SIG-M5 treated with dmso at 0.1 percent for 504 hours (cell line): ENCODE measurements at regions not wholly inside any gene's neighbourhood (a gene's known extent, or its start where the extent isn't known, plus 50 kb on each side); places are given as distances from the start of the nearest gene placed in this dataset.

Experiments
- DNase-seq: peaks from one replicate; lab custom pipeline; 2025; ENCODE audit not compliant: unreplicated experiment; lab: John Stamatoyannopoulos, UW

- DNase-seq = peak; percentile 100
These were observed 243.2 kb upstream of the RAB4A start for GRCh38 chr1:229027622-229028182.

- no peak for DNase-seq
These were observed 242.4 kb upstream of the RAB4A start for GRCh38 chr1:229028544-229028943.

- DNase-seq = no peak
These were observed 241.7 kb upstream of the RAB4A start for GRCh38 chr1:229028987-229029878.

GRCh38 chr1:229029879-229030235 is 241.1 kb upstream of the RAB4A start:
- DNase-seq = no peak

GRCh38 chr1:229030630-229031029 is 240.3 kb upstream of the RAB4A start:
- DNase-seq = no peak

- no peak for DNase-seq
These were observed 239.8 kb upstream of the RAB4A start for GRCh38 chr1:229031061-229031460.

GRCh38 chr1:229031481-229032341 is 239.2 kb upstream of the RAB4A start:
- no peak for DNase-seq

- no peak for DNase-seq
These were observed 238.5 kb upstream of the RAB4A start for GRCh38 chr1:229032375-229032774.

- peak; percentile 33 for DNase-seq
These were observed 237.4 kb upstream of the RAB4A start for GRCh38 chr1:229033480-229033879.

GRCh38 chr1:229034342-229034741 is 236.6 kb upstream of the RAB4A start:
- DNase-seq = no peak

- no peak for DNase-seq
These were observed 235.7 kb upstream of the RAB4A start for GRCh38 chr1:229035054-229035747.

GRCh38 chr1:229035748-229036082 is 235.2 kb upstream of the RAB4A start:
- DNase-seq = no peak

- no peak for DNase-seq
These were observed 233.0 kb upstream of the RAB4A start for GRCh38 chr1:229037806-229038405.

GRCh38 chr1:229040630-229041358 is 230.1 kb upstream of the RAB4A start:
- no peak for DNase-seq

- no peak for DNase-seq
These were observed 229.0 kb upstream of the RAB4A start for GRCh38 chr1:229041946-229042345.

- no peak for DNase-seq
These were observed 228.4 kb upstream of the RAB4A start for GRCh38 chr1:229042482-229042881.

- DNase-seq = peak; percentile 77
These were observed 227.8 kb upstream of the RAB4A start for GRCh38 chr1:229043115-229043514.

GRCh38 chr1:229046251-229046853 is 224.6 kb upstream of the RAB4A start:
- no peak for DNase-seq

- DNase-seq = no peak
These were observed 223.6 kb upstream of the RAB4A start for GRCh38 chr1:229047161-229047839.
